GM18867 (cell line): ENCODE measurements at regions not wholly inside any gene's neighbourhood (a gene's known extent, or its start where the extent isn't known, plus 50 kb on each side); places are given as distances from the start of the nearest gene placed in this dataset.

Experiments
- ATAC-seq: cut with Tn5 transposase; IDR thresholded peaks from one replicate; pipeline ENCODE4 v1.9.1; 2021; ENCODE audit warnings: mild to moderate bottlenecking, moderate library complexity; ENCODE audit not compliant: unreplicated experiment

DNA sequence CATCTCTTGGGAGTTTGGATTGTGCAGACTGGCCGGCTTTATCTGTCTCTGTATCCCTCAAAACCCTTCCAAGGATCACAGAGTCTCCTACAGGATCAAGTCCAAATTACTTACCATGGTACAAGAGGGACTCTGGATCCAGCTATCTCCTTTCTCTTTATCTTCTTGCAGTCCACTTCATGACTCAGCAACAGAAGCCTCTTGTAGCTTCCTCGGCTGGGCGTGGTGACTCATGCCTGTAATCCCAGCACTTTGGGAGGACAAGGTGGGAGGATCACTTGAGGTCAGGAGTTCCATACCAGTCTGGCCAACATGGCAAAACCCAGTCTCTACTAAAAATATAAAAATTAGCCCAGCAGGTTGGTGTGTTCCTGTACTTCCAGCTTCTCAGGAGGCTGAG, 189.7 kb downstream of the BCAT1 start:
- ATAC-seq = no peak

DNA sequence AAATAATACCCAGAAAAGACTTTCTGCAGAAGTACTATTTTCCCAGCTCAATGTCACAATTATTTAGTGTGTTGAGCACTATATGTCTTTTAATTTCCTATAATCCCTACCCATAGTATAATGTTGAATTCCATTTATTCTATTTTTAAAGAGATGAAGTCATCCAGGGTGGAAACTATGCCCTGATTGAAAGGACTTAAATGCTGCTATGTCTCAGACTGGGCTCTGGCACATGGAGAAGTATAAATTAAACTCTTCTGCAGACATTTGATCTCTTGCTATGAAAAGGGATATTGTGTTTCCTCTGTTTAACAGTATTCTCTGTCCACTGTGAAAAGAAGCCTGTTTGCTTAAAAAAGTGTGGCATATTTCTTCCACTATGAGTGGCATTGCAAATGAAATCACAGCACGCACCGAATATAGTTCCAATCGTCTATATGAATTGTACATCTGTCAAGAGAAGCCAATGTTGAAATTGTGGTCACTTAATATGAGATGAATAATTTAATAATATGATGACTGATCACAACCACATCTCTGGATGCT, 192.3 kb downstream of the BCAT1 start:
- ATAC-seq = no peak

DNA sequence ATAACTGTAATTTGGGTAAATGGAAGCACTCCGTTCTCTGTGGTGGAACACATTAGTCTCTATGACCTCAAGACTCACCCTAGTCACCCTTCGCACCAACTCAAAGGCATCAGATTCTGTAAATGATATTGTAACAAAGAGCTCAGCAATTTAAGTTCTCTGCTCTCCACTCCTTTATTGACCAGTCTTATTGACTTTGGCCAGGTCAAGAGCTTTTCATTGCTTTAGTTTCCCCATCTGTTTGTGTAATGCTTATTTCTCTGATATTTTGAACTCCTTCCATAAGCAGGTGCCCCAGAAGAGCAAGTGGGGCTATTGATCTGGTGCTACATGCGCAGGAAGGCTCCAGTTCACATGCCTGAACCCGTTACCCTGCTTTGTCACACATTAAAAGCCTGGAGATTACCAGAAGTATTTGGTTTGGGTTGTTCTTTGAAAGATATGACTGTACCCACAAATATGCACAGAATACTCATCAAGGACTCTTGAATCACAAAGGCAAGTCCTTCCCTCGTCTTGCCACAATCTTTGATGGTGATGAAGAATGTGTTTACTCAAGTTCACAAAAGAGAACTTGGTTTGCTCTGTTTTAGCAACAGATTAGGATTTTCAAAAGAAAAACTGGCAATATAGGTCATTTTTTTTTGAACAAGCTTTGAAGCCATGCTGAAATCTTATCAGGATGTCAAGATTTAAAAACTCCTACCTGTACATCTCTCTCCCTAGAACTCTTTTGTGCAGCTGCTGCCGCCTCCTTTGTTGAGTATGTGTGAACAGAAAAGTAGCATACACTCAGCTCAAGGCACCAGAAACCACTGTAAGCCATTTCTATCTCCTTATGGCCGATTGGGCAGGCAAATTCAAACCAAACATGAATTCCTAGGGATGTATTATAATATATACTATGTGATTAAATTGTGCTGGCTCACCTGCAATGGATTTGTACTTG, 193.9 kb downstream of the BCAT1 start:
- ATAC-seq = no peak

DNA sequence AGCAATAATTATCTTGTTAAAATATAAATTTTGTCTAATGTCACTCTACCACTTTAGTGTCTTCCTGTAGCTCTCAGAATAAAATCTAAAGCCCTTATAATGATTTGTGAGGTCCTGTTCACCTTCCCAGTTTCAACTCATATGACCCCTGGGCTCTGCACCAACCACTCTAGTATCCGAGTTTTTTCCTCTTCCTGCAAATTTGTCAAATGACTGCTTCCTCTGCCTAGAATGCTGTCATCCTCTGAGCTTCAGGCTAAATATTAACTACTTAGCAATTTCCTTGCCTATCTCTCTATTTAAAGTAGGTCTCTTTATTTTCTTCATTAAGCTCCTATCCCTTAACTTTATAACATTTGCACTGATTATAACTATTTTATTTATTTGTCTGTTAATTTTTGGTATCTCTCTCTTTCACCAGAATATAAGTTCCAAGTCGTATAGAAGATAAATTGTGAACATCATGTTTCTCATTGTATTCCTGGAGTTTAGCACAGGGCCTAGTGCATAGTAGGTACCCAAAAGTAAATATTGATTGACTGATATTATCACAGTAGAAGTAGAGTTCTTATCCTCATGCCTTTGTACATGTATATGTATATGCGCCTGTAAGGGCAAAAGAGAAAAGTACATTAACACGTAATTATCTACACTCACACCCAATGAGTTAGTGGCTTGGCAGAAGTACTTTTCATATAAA, 196.0 kb downstream of the BCAT1 start:
- ATAC-seq = no peak

DNA sequence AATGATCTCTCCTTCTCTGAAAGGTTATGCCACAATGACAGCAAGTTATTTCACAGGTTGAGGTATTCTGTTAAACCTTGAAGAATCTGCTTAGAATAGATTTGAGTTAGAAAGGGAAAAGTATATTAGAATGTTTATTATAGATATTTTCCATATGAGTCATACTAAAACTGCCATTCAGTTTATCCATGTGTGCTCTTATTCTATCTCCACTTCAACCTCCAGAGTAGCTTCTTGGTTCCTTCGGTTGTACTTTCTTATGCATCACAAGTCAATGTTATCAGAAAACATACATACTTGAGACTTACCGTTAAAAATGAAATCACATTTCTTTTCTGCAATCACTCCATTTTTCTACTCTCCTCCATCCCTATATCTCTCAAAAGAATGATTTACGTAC, 197.7 kb downstream of the BCAT1 start:
- ATAC-seq = no peak

DNA sequence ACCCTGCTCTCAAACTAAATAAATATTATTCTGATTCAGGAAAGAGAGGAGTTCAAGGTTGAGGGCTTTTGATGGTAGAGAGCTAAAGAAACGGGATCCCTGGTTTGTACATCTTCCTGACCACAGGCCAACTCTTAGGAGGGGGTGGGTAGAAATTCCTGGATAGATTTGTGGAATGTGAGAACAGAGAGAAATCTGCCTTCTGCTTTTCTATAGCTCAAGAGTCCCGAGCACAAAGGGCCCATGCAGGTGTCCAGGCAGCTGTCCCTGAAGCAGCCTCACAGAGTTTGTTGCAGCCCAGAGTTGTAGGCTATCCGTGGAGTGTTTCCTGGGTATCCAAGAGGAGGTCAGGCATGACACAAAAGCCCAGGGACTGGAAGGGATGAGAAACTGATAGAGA, 198.6 kb downstream of the BCAT1 start:
- no peak for ATAC-seq

- ATAC-seq = no peak
Measured at GRCh38 chr12:24749171-24749570, 199.7 kb downstream of the BCAT1 start.

GRCh38 chr12:24748326-24748725, 200.6 kb downstream of the BCAT1 start:
- ATAC-seq = no peak

GRCh38 chr12:24746864-24747263, 202.0 kb downstream of the BCAT1 start:
- ATAC-seq = no peak

GRCh38 chr12:24746006-24746671, 202.8 kb downstream of the BCAT1 start:
- no peak for ATAC-seq

DNA sequence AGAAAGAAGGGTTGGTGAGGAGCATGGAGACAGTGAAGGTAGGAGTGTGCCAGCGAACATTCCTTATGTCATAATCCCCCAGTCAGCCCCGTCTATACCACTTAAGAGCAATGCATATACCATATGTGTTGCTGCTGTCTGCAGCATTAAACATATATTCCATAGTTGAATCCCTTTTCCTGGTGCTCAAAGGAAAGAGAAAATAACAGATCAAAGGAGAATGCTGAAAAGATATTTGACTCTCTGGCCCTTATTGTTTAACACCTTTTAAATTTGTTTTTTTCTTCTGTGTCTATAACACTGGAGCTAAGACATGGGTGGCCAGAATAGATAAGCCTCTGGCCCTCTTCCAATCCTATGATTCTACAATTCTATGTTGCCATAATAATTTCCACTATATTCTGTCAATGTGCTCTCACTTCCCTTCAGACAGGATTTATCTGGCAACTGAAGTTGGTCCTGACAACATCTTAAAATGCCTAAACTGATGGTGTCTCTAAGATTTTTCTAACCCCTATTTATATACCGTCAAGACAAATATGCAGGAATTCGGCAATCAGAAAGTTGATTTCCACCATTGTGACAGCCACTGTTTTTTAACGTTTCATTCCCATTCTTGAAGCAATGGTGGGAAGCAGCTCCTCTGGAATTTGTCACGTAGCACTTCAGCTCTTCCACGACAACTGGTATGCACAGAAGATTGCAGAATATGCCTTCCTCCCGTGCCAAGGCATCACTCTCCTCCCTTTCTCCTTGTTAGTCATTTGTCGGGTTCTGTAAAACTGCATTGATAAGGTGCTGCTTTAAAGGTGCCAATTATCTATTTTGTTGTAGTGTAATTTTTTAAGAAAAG, 204.7 kb downstream of the BCAT1 start:
- ATAC-seq = no peak

- ATAC-seq = peak; percentile 74
Measured at GRCh38 chr12:24742378-24742777, 206.5 kb downstream of the BCAT1 start.

GRCh38 chr12:24741216-24741615, 207.7 kb downstream of the BCAT1 start:
- ATAC-seq = peak; percentile 72

GRCh38 chr12:24739106-24739779, 209.7 kb downstream of the BCAT1 start:
- no peak for ATAC-seq

- ATAC-seq = no peak
Measured at GRCh38 chr12:24738441-24738840, 210.5 kb downstream of the BCAT1 start.

GRCh38 chr12:24731596-24731995, 217.3 kb downstream of the BCAT1 start:
- no peak for ATAC-seq

DNA sequence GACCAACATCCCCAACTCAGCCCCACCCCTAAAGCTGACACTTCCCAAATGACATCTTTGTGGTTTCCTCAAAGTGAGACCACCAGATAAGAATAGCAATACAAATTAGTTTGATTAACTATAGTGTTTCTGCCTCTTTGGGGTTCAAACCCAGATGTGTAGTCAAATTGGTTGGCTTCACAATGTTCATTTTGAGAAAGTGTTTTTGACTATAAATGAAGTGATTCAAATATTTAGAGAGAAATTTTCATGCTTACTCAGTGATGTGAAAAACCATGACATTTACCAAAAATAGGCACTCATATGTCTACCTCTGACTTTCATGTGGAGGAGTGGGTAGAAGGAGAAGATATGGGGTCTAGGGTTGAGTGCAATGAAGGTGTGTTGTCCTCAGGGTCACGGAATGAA, 218.4 kb downstream of the BCAT1 start:
- peak; percentile 67 for ATAC-seq

DNA sequence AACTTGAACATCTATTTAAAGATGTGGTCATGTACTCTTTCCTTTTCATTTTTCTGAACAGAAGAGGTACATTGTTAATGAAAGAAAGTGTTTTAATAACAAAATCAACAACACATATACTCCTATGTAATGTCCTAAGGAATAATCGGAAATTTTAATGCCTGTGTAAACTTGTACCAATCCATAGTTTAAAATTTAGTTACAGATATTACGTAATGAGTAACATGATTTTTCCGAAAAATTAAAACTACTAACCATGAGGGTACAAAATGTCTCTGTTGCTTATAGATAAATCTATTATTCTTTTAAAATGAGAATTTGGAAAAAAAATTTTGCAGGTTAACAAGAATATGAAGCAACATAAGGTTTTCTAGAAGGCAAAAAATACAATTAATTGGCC, 220.1 kb downstream of the BCAT1 start:
- ATAC-seq = no peak

DNA sequence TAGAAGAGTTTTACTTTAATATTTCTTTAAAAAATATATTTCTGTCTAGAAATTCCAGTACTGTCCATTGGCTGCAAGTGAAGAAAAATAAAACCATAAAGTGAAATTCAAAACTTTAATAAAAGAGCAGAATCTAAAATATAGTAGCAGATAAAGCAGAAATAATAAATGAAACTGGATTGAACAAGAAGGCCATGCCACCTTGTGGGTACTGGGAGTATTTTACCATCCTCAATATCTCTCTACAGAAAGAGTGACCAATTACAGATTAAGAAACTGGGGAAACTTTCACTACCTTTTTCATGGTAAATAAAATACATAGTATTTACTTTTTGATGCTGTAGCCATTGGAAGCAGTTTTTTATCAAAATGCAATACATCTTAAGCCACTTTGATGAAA, 220.5 kb downstream of the BCAT1 start:
- peak; percentile 63 for ATAC-seq

GRCh38 chr12:24725616-24726015, 223.3 kb downstream of the BCAT1 start:
- ATAC-seq = no peak
